ENCODE measurements at regions not wholly inside any gene's neighbourhood (a gene's known extent, or its start where the extent isn't known, plus 50 kb on each side); places are given as distances from the start of the nearest gene placed in this dataset.

- no peak for TF ChIP-seq POLR2A (IDR thresholded peaks at IDR 0.05)
- no peak for TF ChIP-seq CTCF (IDR thresholded peaks at IDR 0.05)
These were observed 177.5 kb upstream of the CAND1 start for GRCh38 chr12:67091678-67092077.

All from lower leg skin (tissue), 3 donors.